Kidney (tissue), 13 donors: ENCODE measurements at regions not wholly inside any gene's neighbourhood (a gene's known extent, or its start where the extent isn't known, plus 50 kb on each side); places are given as distances from the start of the nearest gene placed in this dataset.

Experiments used
- DNase-seq, 5 donors: peaks; one replicate each; pipeline ENCODE4 v3.0.0-alpha.2; 2013 to 2020
- FAIRE-seq: peaks from 2 replicates; lab custom pipeline; 2012; peaks lifted over from hg19 to GRCh38; lab: Jason Lieb, UNC
- H3K27ac ChIP-seq, 2 donors: one replicate each; pipeline ENCODE4 v1.7.0; 2013; ENCODE audit warnings: low read depth in 2 of 2, low read length in 2 of 2, inconsistent platforms in 1 of 2
- H3K27me3 ChIP-seq: one replicate; pipeline ENCODE4 v1.7.1; 2013; ENCODE audit warnings: low read length, inconsistent platforms; ENCODE audit not compliant: control insufficient read depth, insufficient read depth
- H3K36me3 ChIP-seq, 3 donors: one replicate each; pipeline versions ENCODE4 v1.7.0 to v1.7.1; 2013; ENCODE audit warnings: low read length in 3 of 3, control low read depth in 1 of 3, inconsistent platforms in 1 of 3; ENCODE audit not compliant: insufficient read depth in 3 of 3, control insufficient read depth in 2 of 3
- H3K4me1 ChIP-seq, 3 donors: one replicate each; pipeline versions ENCODE4 v1.7.0 to v1.7.1; 2013; ENCODE audit warnings: low read length in 3 of 3, inconsistent platforms in 1 of 3, low read depth in 1 of 3; ENCODE audit not compliant: control insufficient read depth in 2 of 3, insufficient read depth in 2 of 3
- H3K4me3 ChIP-seq, 3 donors: one replicate each; pipeline versions ENCODE4 v1.7.0 to v1.8.1; 2013; ENCODE audit warnings: low read length in 3 of 3, control low read depth in 1 of 3, inconsistent platforms in 1 of 3
- H3K9ac ChIP-seq, 3 donors: one replicate each; pipeline versions ENCODE4 v1.7.0 to v1.7.1; 2013; ENCODE audit warnings: low read length in 3 of 3, control low read depth in 1 of 3, inconsistent platforms in 1 of 3
- H3K9me3 ChIP-seq, 3 donors: one replicate each; pipeline versions ENCODE4 v1.7.0 to v1.7.1; 2013; ENCODE audit warnings: low read length in 3 of 3, control low read depth in 1 of 3, inconsistent platforms in 1 of 3; ENCODE audit not compliant: control insufficient read depth in 2 of 3, insufficient read depth in 1 of 3
- CTCF ChIP-seq: IDR thresholded peaks from 3 replicates; pipeline ENCODE4 v1.5.1; 2012; ENCODE audit warnings: mild to moderate bottlenecking, moderate library complexity, borderline replicate concordance; ENCODE audit not compliant: insufficient read depth; ENCODE audit errors: extremely low read depth
- intact Hi-C: fragments of 100-400 bp; cut with DNase I; formaldehyde crosslinking; loops from one replicate; pipeline ENCODE4 v1.11.1; 2022
- donor health status: control.
- donor health status: control.
- donor health status: control.
- donor health status: control.
- donor health status: control.
- donor health status: DM: yes; HTN: yes; CAD: no.
- donor health status: Normal renal cell carcinoma (clear cell type).

DNA sequence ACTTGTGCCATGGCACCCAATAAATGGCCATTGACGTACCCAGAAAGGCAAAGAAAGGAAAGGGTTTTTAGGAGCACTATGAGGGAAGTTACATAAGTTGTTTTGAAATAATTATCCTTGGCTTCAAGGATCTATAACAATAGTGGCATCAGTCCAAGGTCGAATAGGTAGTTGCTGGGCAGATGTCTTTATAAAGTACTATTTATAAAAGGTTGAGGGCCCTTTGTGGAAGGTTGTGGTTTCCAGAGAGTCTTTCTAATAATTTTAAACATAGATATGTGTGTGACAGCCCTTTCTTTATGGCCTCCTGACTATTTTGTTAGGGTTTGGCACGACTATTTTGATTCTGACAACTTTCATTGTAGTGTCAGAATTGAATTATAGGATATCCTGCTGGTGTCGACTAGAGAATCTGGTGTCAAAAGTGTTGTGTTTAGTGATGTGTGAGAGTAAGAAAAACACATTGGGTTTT, 260.5 kb downstream of the PYDC2 start:
- Histone ChIP-seq H3K27me3 (no peaks in the 10 kb centered on the region), H3K4me1 (no peaks in the 10 kb centered on the region), H3K36me3 (no peaks in the 10 kb centered on the region), H3K4me3 (no peak overlapping the region), H3K27ac (no peak overlapping the region), H3K9ac (no peak overlapping the region), H3K9me3 (no peaks in the 10 kb centered on the region)
- intact Hi-C loops = no loop called here
- TF ChIP-seq CTCF = no peak
- DNase-seq (peak in 1 of 5 donors; percentile 21), FAIRE-seq (no peak)

DNA sequence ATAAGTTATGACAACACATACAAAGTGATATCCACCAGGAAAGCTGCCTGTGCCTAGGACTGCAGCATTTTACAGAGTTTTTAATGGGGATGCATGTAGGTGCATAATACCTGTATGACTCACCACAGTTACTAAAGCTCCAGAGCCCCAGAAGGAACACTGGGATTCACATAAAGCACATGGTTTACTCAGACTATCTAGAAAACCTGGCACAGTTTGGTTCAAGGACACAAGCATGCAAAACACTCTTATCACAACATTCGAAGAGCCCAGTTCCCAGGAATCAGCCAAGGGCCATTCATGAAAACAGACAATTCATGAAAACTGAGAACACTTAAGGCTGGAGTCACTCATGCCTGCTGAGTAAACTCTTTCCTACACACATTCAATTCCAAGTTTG, 261.0 kb downstream of the PYDC2 start:
- no peak overlapping the region for H3K9ac ChIP-seq
- DNase-seq (peak in 3 of 5 donors; percentile 17 to 58 (median 48)), FAIRE-seq (no peak)

DNA sequence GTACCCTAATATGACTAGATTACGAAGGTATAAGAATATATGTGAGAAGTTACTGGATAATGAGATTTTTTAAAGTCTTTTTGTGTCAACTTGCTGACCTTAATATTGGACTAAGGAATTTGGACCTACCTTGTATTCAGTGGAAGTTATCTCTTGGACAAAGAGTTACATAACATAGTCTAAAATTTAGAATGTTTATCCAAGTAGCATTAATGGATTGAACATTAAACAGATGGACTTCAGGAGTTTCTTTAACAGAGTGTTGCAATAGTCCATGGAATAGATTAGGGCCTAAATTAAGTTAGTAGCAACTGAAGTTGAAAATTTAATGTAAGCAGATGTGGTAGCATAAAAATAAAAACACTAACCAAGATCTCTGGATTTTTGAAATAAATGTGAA, 266.4 kb downstream of the PYDC2 start:
- no peak for TF ChIP-seq CTCF
- no peaks in the 10 kb centered on the region for H3K9me3 ChIP-seq
- no peak overlapping the region for H3K9ac ChIP-seq
- intact Hi-C loops = no loop called here
- DNase-seq = no peak
- peak; percentile 88 for FAIRE-seq
- no peak overlapping the region for H3K27ac ChIP-seq
- no peak overlapping the region for H3K4me3 ChIP-seq
- no peaks in the 10 kb centered on the region for H3K36me3 ChIP-seq
- no peaks in the 10 kb centered on the region for H3K27me3 ChIP-seq
- H3K4me1 ChIP-seq = no peaks in the 10 kb centered on the region

More for the DNA sequence above, 261.0 kb downstream of the PYDC2 start:
- no peak overlapping the region for H3K27ac ChIP-seq
- H3K4me3 ChIP-seq = no peak overlapping the region
- no peaks in the 10 kb centered on the region for H3K9me3 ChIP-seq
- no peaks in the 10 kb centered on the region for H3K27me3 ChIP-seq
- no peak for TF ChIP-seq CTCF
- H3K4me1 ChIP-seq = no peaks in the 10 kb centered on the region
- H3K36me3 ChIP-seq = no peaks in the 10 kb centered on the region
- intact Hi-C loops = no loop called here

- H3K4me1 ChIP-seq = no peaks in the 10 kb centered on the region
- DNase-seq = no peak
- no peak for TF ChIP-seq CTCF
- no peaks in the 10 kb centered on the region for H3K36me3 ChIP-seq
- no peak overlapping the region for H3K4me3 ChIP-seq
- no peak for FAIRE-seq
- no peaks in the 10 kb centered on the region for H3K9me3 ChIP-seq
- no peaks in the 10 kb centered on the region for H3K27me3 ChIP-seq
- no peak overlapping the region for H3K27ac ChIP-seq
- intact Hi-C loops = no loop called here
- H3K9ac ChIP-seq = no peak overlapping the region
These were observed 267.2 kb downstream of the PYDC2 start for GRCh38 chr3:191728186-191728585.
